ENCODE measurements at regions not wholly inside any gene's neighbourhood (a gene's known extent, or its start where the extent isn't known, plus 50 kb on each side); places are given as distances from the start of the nearest gene placed in this dataset.

GRCh38 chr14:71332476-71332875, 425.2 kb downstream of the PCNX1 start:
- TF ChIP-seq CTCF (IDR thresholded peaks at IDR 0.05) = no peak
- ATAC-seq = no peak
- H3K36me3 ChIP-seq = no peaks in the 10 kb centered on the region
- no peak overlapping the region for H3K27ac ChIP-seq
- DNase-seq = no peak
- no peaks in the 10 kb centered on the region for H3K9me3 ChIP-seq
- H3K27me3 ChIP-seq = no peaks in the 10 kb centered on the region
- H3K4me1 ChIP-seq = no peaks in the 10 kb centered on the region
- no peak overlapping the region for H3K4me3 ChIP-seq
- intact Hi-C loops (cut with DNase I) = no loop called here
- no peak for FAIRE-seq

GRCh38 chr14:71333705-71334104, 426.4 kb downstream of the PCNX1 start:
- intact Hi-C loops (cut with DNase I) = no loop called here
- FAIRE-seq = no peak
- no peak overlapping the region for H3K27ac ChIP-seq
- no peak overlapping the region for H3K4me3 ChIP-seq
- TF ChIP-seq CTCF (IDR thresholded peaks at IDR 0.05) = no peak
- H3K27me3 ChIP-seq = no peaks in the 10 kb centered on the region
- no peak for DNase-seq
- WGBS, 2 donors = 94 to 98% methylated on average over 1 of the region's 1 CpG
- no peaks in the 10 kb centered on the region for H3K9me3 ChIP-seq
- no peak for ATAC-seq
- no peaks in the 10 kb centered on the region for H3K4me1 ChIP-seq
- H3K36me3 ChIP-seq = no peaks in the 10 kb centered on the region

- Histone ChIP-seq H3K4me1 (peaks cover 5 to 10% (median 10%) of the 10 kb centered on the region in 3 donors), H3K4me3 (no peak overlapping the region), H3K27me3 (no peaks in the 10 kb centered on the region), H3K9me3 (no peaks in the 10 kb centered on the region), H3K36me3 (no peaks in the 10 kb centered on the region), H3K27ac (no peak overlapping the region)
- FAIRE-seq = no peak
- peak in 2 of 4 donors; percentile 22 to 50 for ATAC-seq
- TF ChIP-seq CTCF (IDR thresholded peaks at IDR 0.05) = no peak
- WGBS, 2 donors = 81 to 82% methylated on average over 10 of the region's 10 CpGs
- DNase-seq = no peak
- intact Hi-C loops (cut with DNase I) = no loop called here
These were observed 429.4 kb downstream of the PCNX1 start for GRCh38 chr14:71336489-71337192.

GRCh38 chr14:71338153-71338552, 430.9 kb downstream of the PCNX1 start:
- intact Hi-C loops (cut with DNase I) = no loop called here
- Histone ChIP-seq H3K4me1 (peaks cover 8 to 18% (median 10%) of the 10 kb centered on the region in 3 donors), H3K36me3 (no peaks in the 10 kb centered on the region), H3K4me3 (no peak overlapping the region), H3K9me3 (no peaks in the 10 kb centered on the region), H3K27me3 (no peaks in the 10 kb centered on the region), H3K27ac (no peak overlapping the region)
- no peak for TF ChIP-seq CTCF (IDR thresholded peaks at IDR 0.05)
- WGBS, 2 donors = 75 to 79% methylated on average over 4 of the region's 4 CpGs
- ATAC-seq (peak in 2 of 4 donors; percentile 34 to 35), DNase-seq (no peak), FAIRE-seq (no peak)

GRCh38 chr14:71339650-71340415, 432.6 kb downstream of the PCNX1 start:
- Histone ChIP-seq H3K4me3 (no peak overlapping the region), H3K27ac (peak overlapping the region in 2 of 4 donors; percentile 2 to 28), H3K36me3 (no peaks in the 10 kb centered on the region), H3K9me3 (no peaks in the 10 kb centered on the region), H3K27me3 (no peaks in the 10 kb centered on the region), H3K4me1 (peaks cover 8 to 21% (median 10%) of the 10 kb centered on the region in 3 donors)
- FAIRE-seq (no peak), DNase-seq (no peak), ATAC-seq (peak in 3 of 4 donors; percentile 58 to 65 (median 64))
- intact Hi-C loops (cut with DNase I) = no loop called here
- WGBS, 2 donors = 36 to 38% methylated on average over 6 of the region's 6 CpGs
- TF ChIP-seq CTCF (IDR thresholded peaks at IDR 0.05) = no peak
